Heart left ventricle (tissue), 16 donors: ENCODE measurements at regions not wholly inside any gene's neighbourhood (a gene's known extent, or its start where the extent isn't known, plus 50 kb on each side); places are given as distances from the start of the nearest gene placed in this dataset.

Experiments
- ATAC-seq, 4 donors: fragments of 200-7000 bp; cut with Tn5 transposase; one replicate each; pipeline ENCODE4 v1.9.1; 2020 to 2022; ENCODE audit warnings: moderate library complexity in 4 of 4, mild to moderate bottlenecking in 3 of 4, moderate number of reproducible peaks in 1 of 4
- DNase-seq, 5 donors: peaks; one replicate each; pipeline ENCODE4 v3.0.0-alpha.2; 2020
- H3K27ac ChIP-seq, 12 donors: fragments of 200-600 bp; sonication (generic) in 4 of 12; one replicate each; pipeline versions ENCODE4 v1.5.0 to v1.8.0; 2016 to 2022; ENCODE audit warnings: mild to moderate bottlenecking in 2 of 12
- H3K27me3 ChIP-seq, 9 donors: fragments of 200-600 bp; sonication (generic) in 2 of 9; one replicate each; pipeline versions ENCODE4 v1.5.1 to v1.8.0; 2016 to 2022; ENCODE audit warnings: mild to moderate bottlenecking in 3 of 9
- H3K36me3 ChIP-seq, 9 donors: fragments of 200-600 bp; sonication (generic) in 2 of 9; one replicate each; pipeline versions ENCODE4 v1.5.0 to v1.8.0; 2018 to 2022; ENCODE audit warnings: mild to moderate bottlenecking in 2 of 9
- H3K4me1 ChIP-seq, 12 donors: fragments of 200-600 bp; sonication (generic) in 4 of 12; one replicate each; pipeline versions ENCODE4 v1.5.0 to v1.8.0; 2016 to 2022; ENCODE audit warnings: mild to moderate bottlenecking in 3 of 12
- H3K4me3 ChIP-seq, 12 donors: fragments of 200-600 bp; sonication (generic) in 4 of 12; one replicate each; pipeline versions ENCODE4 v1.5.0 to v1.8.0; 2017 to 2022; ENCODE audit warnings: mild to moderate bottlenecking in 9 of 12, moderate library complexity in 4 of 12
- H3K9me3 ChIP-seq, 12 donors: fragments of 200-600 bp; sonication (generic) in 4 of 12; one replicate each; pipeline versions ENCODE4 v1.5.0 to v1.8.0; 2016 to 2022; ENCODE audit warnings: mild to moderate bottlenecking in 1 of 12
- POLR2A ChIP-seq, 2 donors: fragments of 450-650 bp; IDR thresholded peaks; one replicate each; pipeline ENCODE4 v1.6.1; 2017; ENCODE audit warnings: antibody characterized with exemption in 2 of 2, mild to moderate bottlenecking in 2 of 2, moderate library complexity in 2 of 2
- WGBS, 4 donors: extraction: QIAGEN DNeasy Blood & Tissue Kit in 2 of 4; methylation state at CpG; one replicate each; pipeline versions ENCODE4 v1.1.5 to v1.1.7; 2013 to 2018; 5-methylcytosine and 5-hydroxymethylcytosine counted together
- intact Hi-C, 10 donors: fragments of 100-400 bp; cut with DNase I; formaldehyde crosslinking; loops; one replicate each; pipeline versions ENCODE4 v1.11.1 to v1.14.2; 2022
- TF ChIP-seq, protein P1 (sequence below), 12 donors: fragments of 200-600 bp; sonication (generic) in 4 of 12; IDR thresholded peaks; one replicate each; pipeline versions ENCODE4 v1.5.0 to v1.8.0; 2018 to 2022; ENCODE audit warnings: antibody characterized with exemption in 12 of 12, mild to moderate bottlenecking in 5 of 12
- donor health status: ischemic (EF 13 %, LVEDD 7.1; RV severe dilation, severe dysfunction).
- donor health status: healthy with polysubstance abuse.
- donor health status: DM: no; HTN: yes; CAD: no.
- donor health status: DM: no; HTN: no; CAD: no.
- donor health status: ischemic (EF 25% LVEDD 6.9; RV normal size, moderate dysfunction).
- donor health status: ischemic (EF 25% LVEDD 5.7; RV mildly dilated, moderate dysfunction).
- donor health status: healthy.
- donor health status: DM: yes; HTN: yes; CAD: no.
- donor health status: ischemic (EF 35%, LVEDD 5.7; RV mildly dilated, moderate dysfunction).
- donor health status: nonischemic (EF 11% LVEDD 7.7; RV severe dilation, severe dysfunction).
- donor health status: DM: yes; HTN: yes; CAD: no.
- donor health status: PGD.
- donor health status: ischemic (EF 29% LVEDD 5.4; RV normal size, mild dysfunction).
- donor health status: nonischemic (EF 23%, LVEDD 6.1; RV moderate dilation, normal function).

DNA sequence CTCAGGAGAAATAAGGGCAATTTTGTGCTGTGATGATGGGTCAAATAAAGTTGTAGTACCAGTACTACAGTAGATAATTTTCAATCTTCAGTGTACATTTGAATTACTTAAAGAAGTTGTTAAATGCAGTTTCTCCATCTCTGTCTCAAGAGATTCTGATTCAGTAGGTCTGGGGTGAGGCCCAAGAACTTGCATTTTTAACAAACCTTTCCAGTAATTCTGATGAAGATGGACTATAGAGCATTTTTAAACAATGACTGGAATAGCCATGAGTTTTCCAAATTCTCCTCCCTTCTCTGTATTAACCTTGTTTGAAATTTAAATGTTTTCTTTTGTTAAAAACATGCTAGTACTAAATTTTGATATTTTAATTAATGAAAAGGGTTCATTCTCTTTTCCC, 127.0 kb upstream of the CD96 start:
- TF ChIP-seq POLR2A (IDR thresholded peaks at IDR 0.05) = no peak
- TF ChIP-seq, protein P1, sequence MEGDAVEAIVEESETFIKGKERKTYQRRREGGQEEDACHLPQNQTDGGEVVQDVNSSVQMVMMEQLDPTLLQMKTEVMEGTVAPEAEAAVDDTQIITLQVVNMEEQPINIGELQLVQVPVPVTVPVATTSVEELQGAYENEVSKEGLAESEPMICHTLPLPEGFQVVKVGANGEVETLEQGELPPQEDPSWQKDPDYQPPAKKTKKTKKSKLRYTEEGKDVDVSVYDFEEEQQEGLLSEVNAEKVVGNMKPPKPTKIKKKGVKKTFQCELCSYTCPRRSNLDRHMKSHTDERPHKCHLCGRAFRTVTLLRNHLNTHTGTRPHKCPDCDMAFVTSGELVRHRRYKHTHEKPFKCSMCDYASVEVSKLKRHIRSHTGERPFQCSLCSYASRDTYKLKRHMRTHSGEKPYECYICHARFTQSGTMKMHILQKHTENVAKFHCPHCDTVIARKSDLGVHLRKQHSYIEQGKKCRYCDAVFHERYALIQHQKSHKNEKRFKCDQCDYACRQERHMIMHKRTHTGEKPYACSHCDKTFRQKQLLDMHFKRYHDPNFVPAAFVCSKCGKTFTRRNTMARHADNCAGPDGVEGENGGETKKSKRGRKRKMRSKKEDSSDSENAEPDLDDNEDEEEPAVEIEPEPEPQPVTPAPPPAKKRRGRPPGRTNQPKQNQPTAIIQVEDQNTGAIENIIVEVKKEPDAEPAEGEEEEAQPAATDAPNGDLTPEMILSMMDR (IDR thresholded peaks at IDR 0.05) = no peak
- Histone ChIP-seq H3K9me3 (no peaks in the 10 kb centered on the region), H3K27ac (no peak overlapping the region), H3K36me3 (no peaks in the 10 kb centered on the region), H3K4me3 (no peak overlapping the region), H3K4me1 (no peaks in the 10 kb centered on the region), H3K27me3 (no peaks in the 10 kb centered on the region)
- no peak for ATAC-seq
- no peak for DNase-seq
- intact Hi-C loops = no loop called here

DNA sequence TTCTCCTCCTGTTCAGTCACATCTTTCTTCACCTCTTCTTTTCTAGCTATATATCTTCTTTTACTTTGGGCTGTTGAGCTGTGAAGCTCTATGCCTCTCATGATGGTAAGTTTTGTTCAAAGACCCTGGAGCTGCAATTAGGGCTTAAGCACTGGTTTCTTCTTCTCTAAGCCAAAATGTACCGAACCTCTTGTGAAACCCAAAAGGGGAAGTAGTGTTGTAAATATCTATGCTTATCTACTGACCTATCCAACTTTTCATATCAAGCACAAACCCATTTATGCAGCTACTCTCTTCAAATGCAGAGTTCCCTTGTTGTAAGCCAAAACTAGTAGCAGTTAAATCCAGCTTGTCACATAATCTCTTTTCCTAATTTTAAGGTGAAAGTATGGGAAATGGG, 123.6 kb upstream of the CD96 start:
- ATAC-seq = no peak
- Histone ChIP-seq H3K36me3 (no peaks in the 10 kb centered on the region), H3K4me3 (no peak overlapping the region), H3K4me1 (no peaks in the 10 kb centered on the region), H3K9me3 (no peaks in the 10 kb centered on the region), H3K27ac (no peak overlapping the region), H3K27me3 (no peaks in the 10 kb centered on the region)
- DNase-seq = no peak
- TF ChIP-seq, protein P1 (IDR thresholded peaks at IDR 0.05) = no peak
- TF ChIP-seq POLR2A (IDR thresholded peaks at IDR 0.05) = no peak
- intact Hi-C loops = no loop called here
- WGBS, 4 donors = 63 to 71% (median 67%) methylated on average over 1 of the region's 1 CpG

DNA sequence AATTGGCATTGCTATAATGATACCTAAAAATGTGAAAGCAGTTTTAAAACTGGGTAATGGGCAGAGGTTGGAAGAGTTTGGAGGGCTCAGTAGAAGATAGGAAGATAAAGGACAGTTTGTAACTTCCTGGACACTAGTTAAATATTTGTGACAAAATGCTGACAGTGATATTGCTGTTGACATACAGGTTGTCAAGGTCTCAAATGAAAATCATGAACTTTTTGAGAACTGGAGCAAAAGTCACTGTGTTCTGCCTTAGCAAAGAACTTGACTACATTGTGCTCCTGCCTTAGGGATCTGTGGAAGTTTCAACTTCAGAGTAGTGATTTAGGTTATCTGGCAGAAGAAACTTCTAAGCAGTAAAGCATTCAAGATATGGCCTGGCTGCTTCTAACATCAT, 113.7 kb upstream of the CD96 start:
- Histone ChIP-seq H3K4me3 (no peak overlapping the region), H3K9me3 (peaks cover 0 to 38% (median 5%) of the 10 kb centered on the region in 12 donors), H3K4me1 (no peaks in the 10 kb centered on the region), H3K27ac (no peak overlapping the region), H3K27me3 (no peaks in the 10 kb centered on the region), H3K36me3 (no peaks in the 10 kb centered on the region)
- intact Hi-C loops = no loop called here
- DNase-seq (no peak), ATAC-seq (no peak)
- no peak for TF ChIP-seq POLR2A (IDR thresholded peaks at IDR 0.05)
- TF ChIP-seq, protein P1 (IDR thresholded peaks at IDR 0.05) = no peak

DNA sequence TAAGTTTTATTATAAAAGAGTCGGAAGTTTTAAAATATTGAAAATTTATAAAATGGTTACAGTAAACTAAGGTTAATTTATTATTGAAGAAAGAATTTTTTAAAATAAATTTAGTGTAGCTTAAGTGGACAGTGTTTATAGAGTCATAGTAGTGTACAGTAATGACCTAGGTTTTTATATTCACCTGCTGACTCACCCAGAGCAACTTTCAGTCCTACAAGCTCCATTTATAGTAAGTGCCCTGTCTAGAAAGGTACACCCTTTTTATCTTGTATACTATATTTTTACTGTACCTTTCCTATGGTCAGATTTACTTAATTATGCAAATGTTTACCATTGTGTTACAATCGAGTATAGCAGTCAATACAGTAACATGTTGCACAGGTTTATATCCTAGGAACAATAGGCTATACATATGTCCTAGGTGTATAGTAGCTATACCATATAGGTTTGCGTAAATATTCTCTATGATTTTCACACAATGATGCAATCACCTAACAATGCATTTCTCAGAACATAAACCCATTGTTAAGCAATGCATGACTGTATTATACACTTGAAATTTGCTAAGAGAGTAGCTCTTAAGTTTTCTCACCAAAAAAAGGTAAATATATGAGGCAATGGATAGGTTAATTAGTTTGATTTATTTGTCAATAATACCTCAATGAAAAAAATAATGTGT, 106.9 kb upstream of the CD96 start:
- no peaks in the 10 kb centered on the region for H3K27me3 ChIP-seq
- no peaks in the 10 kb centered on the region for H3K4me1 ChIP-seq
- 77 to 83% (median 81%) methylated on average over 3 of the region's 3 CpGs for WGBS, 4 donors
- DNase-seq (no peak), ATAC-seq (no peak)
- intact Hi-C loops = no loop called here
- no peak for TF ChIP-seq POLR2A (IDR thresholded peaks at IDR 0.05)
- TF ChIP-seq, protein P1 (IDR thresholded peaks at IDR 0.05) = no peak
- no peaks in the 10 kb centered on the region for H3K36me3 ChIP-seq
- H3K4me3 ChIP-seq = no peak overlapping the region
- peaks cover 0 to 23% (median 2%) of the 10 kb centered on the region in 12 donors for H3K9me3 ChIP-seq
- H3K27ac ChIP-seq = no peak overlapping the region
